ENCODE measurements at regions not wholly inside any gene's neighbourhood (a gene's known extent, or its start where the extent isn't known, plus 50 kb on each side); places are given as distances from the start of the nearest gene placed in this dataset.

DNA sequence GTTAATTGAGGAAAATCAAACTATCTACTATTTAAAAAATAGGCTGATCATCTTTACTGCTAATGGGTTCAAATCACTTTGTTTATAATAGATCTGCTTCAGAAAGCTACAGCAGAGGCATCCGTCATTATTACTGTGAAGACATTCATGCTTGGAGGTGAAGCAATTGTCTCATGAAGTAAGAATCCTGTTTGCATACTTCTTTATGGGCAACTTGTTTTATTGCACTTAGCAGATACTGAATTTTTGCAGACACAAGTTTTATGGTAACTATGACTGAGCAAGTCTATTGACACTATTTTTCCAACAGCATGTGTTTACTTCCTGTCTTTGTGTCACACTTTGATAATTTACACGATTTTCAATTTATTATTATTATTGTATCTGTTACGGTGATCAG, 573.9 kb downstream of the RFPL4B start:
- TF ChIP-seq, protein P1, sequence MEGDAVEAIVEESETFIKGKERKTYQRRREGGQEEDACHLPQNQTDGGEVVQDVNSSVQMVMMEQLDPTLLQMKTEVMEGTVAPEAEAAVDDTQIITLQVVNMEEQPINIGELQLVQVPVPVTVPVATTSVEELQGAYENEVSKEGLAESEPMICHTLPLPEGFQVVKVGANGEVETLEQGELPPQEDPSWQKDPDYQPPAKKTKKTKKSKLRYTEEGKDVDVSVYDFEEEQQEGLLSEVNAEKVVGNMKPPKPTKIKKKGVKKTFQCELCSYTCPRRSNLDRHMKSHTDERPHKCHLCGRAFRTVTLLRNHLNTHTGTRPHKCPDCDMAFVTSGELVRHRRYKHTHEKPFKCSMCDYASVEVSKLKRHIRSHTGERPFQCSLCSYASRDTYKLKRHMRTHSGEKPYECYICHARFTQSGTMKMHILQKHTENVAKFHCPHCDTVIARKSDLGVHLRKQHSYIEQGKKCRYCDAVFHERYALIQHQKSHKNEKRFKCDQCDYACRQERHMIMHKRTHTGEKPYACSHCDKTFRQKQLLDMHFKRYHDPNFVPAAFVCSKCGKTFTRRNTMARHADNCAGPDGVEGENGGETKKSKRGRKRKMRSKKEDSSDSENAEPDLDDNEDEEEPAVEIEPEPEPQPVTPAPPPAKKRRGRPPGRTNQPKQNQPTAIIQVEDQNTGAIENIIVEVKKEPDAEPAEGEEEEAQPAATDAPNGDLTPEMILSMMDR (IDR thresholded peaks at IDR 0.05): no peak
- Histone ChIP-seq H3K27ac (no peak overlapping the region), H3K36me3 (ENCODE audit: control insufficient read depth, insufficient read depth, low read length) (no peaks in the 10 kb centered on the region), H2AFZ (no peak overlapping the region), H3K27me3 (ENCODE audit: control insufficient read depth, insufficient read depth, low read length) (no peaks in the 10 kb centered on the region), H3K4me1 (no peaks in the 10 kb centered on the region), H3K9me3 (ENCODE audit: control insufficient read depth, low read length) (no peaks in the 10 kb centered on the region), H3K4me2 (ENCODE audit: low read length) (no peak overlapping the region), H3K9ac (no peak overlapping the region), H3K79me2 (no peaks in the 10 kb centered on the region), H3K4me3 (ENCODE audit: low read depth, low read length) (no peak overlapping the region)

- TF ChIP-seq, protein P1 (IDR thresholded peaks at IDR 0.05): no peak
- no peaks in the 10 kb centered on the region for H3K9me3 ChIP-seq (ENCODE audit: control insufficient read depth, low read length)
- H3K36me3 ChIP-seq (ENCODE audit: control insufficient read depth, insufficient read depth, low read length): no peaks in the 10 kb centered on the region
- H2AFZ ChIP-seq: no peak overlapping the region
- H3K4me1 ChIP-seq: no peaks in the 10 kb centered on the region
- H3K4me3 ChIP-seq (ENCODE audit: low read depth, low read length): no peak overlapping the region
- no peaks in the 10 kb centered on the region for H3K79me2 ChIP-seq
- no peak overlapping the region for H3K4me2 ChIP-seq (ENCODE audit: low read length)
- no peaks in the 10 kb centered on the region for H3K27me3 ChIP-seq (ENCODE audit: control insufficient read depth, insufficient read depth, low read length)
- H3K27ac ChIP-seq: no peak overlapping the region
- H3K9ac ChIP-seq: no peak overlapping the region
Measured at GRCh38 chr6:112923940-112924587, 576.9 kb downstream of the RFPL4B start.

GRCh38 chr6:112925702-112926101, 578.6 kb downstream of the RFPL4B start:
- H3K27ac ChIP-seq: no peak overlapping the region

GRCh38 chr6:112927641-112928320, 580.7 kb downstream of the RFPL4B start:
- Histone ChIP-seq H3K4me2 (ENCODE audit: low read length) (no peak overlapping the region), H3K9me3 (ENCODE audit: control insufficient read depth, low read length) (no peaks in the 10 kb centered on the region), H3K27me3 (ENCODE audit: control insufficient read depth, insufficient read depth, low read length) (no peaks in the 10 kb centered on the region), H3K4me3 (ENCODE audit: low read depth, low read length) (no peak overlapping the region), H3K27ac (no peak overlapping the region), H3K36me3 (ENCODE audit: control insufficient read depth, insufficient read depth, low read length) (no peaks in the 10 kb centered on the region), H2AFZ (no peak overlapping the region), H3K4me1 (no peaks in the 10 kb centered on the region), H3K79me2 (no peaks in the 10 kb centered on the region), H3K9ac (no peak overlapping the region)
- TF ChIP-seq, protein P1 (IDR thresholded peaks at IDR 0.05): no peak

More at GRCh38 chr6:112925702-112926101, 578.6 kb downstream of the RFPL4B start:
- H3K79me2 ChIP-seq: no peaks in the 10 kb centered on the region
- no peak overlapping the region for H3K4me3 ChIP-seq (ENCODE audit: low read depth, low read length)
- TF ChIP-seq, protein P1 (IDR thresholded peaks at IDR 0.05): no peak
- H3K9me3 ChIP-seq (ENCODE audit: control insufficient read depth, low read length): no peaks in the 10 kb centered on the region
- H3K36me3 ChIP-seq (ENCODE audit: control insufficient read depth, insufficient read depth, low read length): no peaks in the 10 kb centered on the region
- no peak overlapping the region for H2AFZ ChIP-seq
- H3K4me2 ChIP-seq (ENCODE audit: low read length): no peak overlapping the region
- H3K27me3 ChIP-seq (ENCODE audit: control insufficient read depth, insufficient read depth, low read length): no peaks in the 10 kb centered on the region
- no peak overlapping the region for H3K9ac ChIP-seq
- no peaks in the 10 kb centered on the region for H3K4me1 ChIP-seq
